HG03159 (cell line): ENCODE measurements at regions not wholly inside any gene's neighbourhood (a gene's known extent, or its start where the extent isn't known, plus 50 kb on each side); places are given as distances from the start of the nearest gene placed in this dataset.

ENCODE experiments used
- ATAC-seq: cut with Tn5 transposase; IDR thresholded peaks from one replicate; pipeline ENCODE4 v1.9.1; 2021; ENCODE audit warnings: mild to moderate bottlenecking, moderate library complexity; ENCODE audit not compliant: unreplicated experiment

GRCh38 chr4:153131596-153131995 is 72.6 kb upstream of the TRIM2 start:
- ATAC-seq, result no peak

GRCh38 chr4:153137159-153137558 is 67.1 kb upstream of the TRIM2 start:
- no peak for ATAC-seq

- ATAC-seq, result no peak
Measured at GRCh38 chr4:153137677-153138630, 66.3 kb upstream of the TRIM2 start.

- no peak for ATAC-seq
Measured at GRCh38 chr4:153138736-153139135, 65.5 kb upstream of the TRIM2 start.

GRCh38 chr4:153140294-153140693 is 63.9 kb upstream of the TRIM2 start:
- ATAC-seq, result no peak

GRCh38 chr4:153141238-153141637 is 63.0 kb upstream of the TRIM2 start:
- no peak for ATAC-seq

- ATAC-seq, result no peak
Measured at GRCh38 chr4:153142700-153143438, 61.4 kb upstream of the TRIM2 start.

GRCh38 chr4:153143527-153144348 is 60.5 kb upstream of the TRIM2 start:
- no peak for ATAC-seq

GRCh38 chr4:153146031-153146430 is 58.2 kb upstream of the TRIM2 start:
- ATAC-seq, result no peak

GRCh38 chr4:153146961-153147360 is 57.3 kb upstream of the TRIM2 start:
- ATAC-seq, result no peak

GRCh38 chr4:153148791-153149190 is 55.5 kb upstream of the TRIM2 start:
- no peak for ATAC-seq

- ATAC-seq, result peak; percentile 44
Measured at GRCh38 chr4:153151535-153152455, 52.4 kb upstream of the TRIM2 start.

- peak; percentile 20 for ATAC-seq
Measured at GRCh38 chr4:153152501-153153338, 51.5 kb upstream of the TRIM2 start.

GRCh38 chr4:153153339-153153871 is 50.8 kb upstream of the TRIM2 start:
- ATAC-seq, result peak; percentile 62

- no peak for ATAC-seq
Measured at GRCh38 chr4:153154007-153154975, 50.0 kb upstream of the TRIM2 start.
